ENCODE measurements at regions not wholly inside any gene's neighbourhood (a gene's known extent, or its start where the extent isn't known, plus 50 kb on each side); places are given as distances from the start of the nearest gene placed in this dataset.
"Not testable (repeated sequence)": the region's sequence is repeated elsewhere in the genome, so short reads cannot be mapped to it uniquely, and the experiment has no call there.

DNA sequence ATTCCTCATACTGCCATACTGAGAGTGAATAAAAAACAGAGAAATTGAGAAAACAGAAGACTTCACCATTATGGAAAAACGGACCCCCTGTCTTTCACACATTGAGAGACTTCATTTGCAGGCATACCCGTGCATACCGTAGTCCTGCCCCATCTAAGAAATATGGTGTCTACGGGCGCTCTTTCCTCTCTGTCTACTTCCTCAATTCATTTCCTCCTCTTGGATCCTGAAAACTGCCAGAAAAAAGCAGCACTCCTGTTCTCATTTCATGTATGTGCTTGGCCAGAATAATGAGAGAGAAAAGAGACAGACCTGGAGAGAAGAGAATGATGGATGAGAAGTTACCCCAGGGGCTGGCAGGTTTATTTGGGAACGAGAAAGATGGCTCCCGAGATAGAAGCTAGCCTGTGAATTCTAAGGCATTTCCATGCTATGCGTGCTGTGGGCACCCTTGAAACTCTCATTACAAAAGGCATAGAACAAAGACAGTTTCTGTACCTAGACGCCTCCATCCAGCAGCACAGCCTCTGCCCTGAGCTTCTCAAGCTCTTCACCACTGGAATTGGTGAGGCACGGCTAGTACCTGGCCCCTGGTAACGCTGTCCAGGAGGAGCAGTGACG lies 62.5 kb upstream of the EPHB3 start:
- intact Hi-C loops (cut with DNase I), result no loop called here
- H3K27me3 ChIP-seq, result no peaks in the 10 kb centered on the region
- no peaks in the 10 kb centered on the region for H3K9me3 ChIP-seq
- no peak for TF ChIP-seq POLR2A (IDR thresholded peaks at IDR 0.05)
- TF ChIP-seq, protein P1, sequence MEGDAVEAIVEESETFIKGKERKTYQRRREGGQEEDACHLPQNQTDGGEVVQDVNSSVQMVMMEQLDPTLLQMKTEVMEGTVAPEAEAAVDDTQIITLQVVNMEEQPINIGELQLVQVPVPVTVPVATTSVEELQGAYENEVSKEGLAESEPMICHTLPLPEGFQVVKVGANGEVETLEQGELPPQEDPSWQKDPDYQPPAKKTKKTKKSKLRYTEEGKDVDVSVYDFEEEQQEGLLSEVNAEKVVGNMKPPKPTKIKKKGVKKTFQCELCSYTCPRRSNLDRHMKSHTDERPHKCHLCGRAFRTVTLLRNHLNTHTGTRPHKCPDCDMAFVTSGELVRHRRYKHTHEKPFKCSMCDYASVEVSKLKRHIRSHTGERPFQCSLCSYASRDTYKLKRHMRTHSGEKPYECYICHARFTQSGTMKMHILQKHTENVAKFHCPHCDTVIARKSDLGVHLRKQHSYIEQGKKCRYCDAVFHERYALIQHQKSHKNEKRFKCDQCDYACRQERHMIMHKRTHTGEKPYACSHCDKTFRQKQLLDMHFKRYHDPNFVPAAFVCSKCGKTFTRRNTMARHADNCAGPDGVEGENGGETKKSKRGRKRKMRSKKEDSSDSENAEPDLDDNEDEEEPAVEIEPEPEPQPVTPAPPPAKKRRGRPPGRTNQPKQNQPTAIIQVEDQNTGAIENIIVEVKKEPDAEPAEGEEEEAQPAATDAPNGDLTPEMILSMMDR (IDR thresholded peaks at IDR 0.05), result no peak
- no peak for ATAC-seq
- H3K27ac ChIP-seq, result no peak overlapping the region
- WGBS (ENCODE audit: insufficient coverage, low coverage, low lambda C conversion rate, missing lambda C conversion rate), result 42% methylated on average over 11 of the region's 12 CpGs
- no peak for DNase-seq
- no peak overlapping the region for H3K4me3 ChIP-seq
- H3K36me3 ChIP-seq, result no peaks in the 10 kb centered on the region
- no peaks in the 10 kb centered on the region for H3K4me1 ChIP-seq

DNA sequence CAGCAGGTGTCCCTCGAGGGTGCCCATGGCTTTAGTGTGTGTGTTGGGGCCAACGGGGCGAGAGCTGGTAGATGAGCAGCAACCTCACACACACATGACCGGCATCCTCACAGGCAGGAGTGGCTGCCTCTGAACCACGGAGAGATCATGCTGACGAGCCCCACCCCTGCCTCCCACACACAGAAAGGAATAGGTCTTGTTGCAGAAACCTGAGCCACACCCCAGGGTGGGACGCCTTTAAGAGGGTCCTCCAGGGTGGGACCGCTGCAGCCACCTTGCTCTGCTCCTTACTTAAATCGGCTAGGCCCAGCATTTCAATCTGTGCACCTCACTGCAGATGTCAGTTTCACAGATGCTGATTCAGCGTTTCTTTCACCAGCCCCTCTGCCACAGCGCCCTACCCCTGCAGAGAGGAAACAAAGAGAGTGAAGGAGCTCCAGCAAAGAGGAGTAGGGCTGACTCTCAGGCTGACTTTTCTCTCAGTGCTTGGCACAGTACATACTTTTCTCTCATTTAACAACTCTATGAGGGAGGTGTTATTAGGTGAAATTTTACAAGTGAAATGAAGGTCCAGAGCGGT lies 61.2 kb upstream of the EPHB3 start:
- Histone ChIP-seq H3K4me1 (no peaks in the 10 kb centered on the region), H3K36me3 (no peaks in the 10 kb centered on the region), H3K27ac (no peak overlapping the region), H3K9me3 (no peaks in the 10 kb centered on the region), H3K27me3 (no peaks in the 10 kb centered on the region), H3K4me3 (no peak overlapping the region)
- ATAC-seq (no peak), DNase-seq (no peak)
- 80% methylated on average over 5 of the region's 12 CpGs for WGBS (ENCODE audit: insufficient coverage, low coverage, low lambda C conversion rate, missing lambda C conversion rate)
- TF ChIP-seq, protein P1 (IDR thresholded peaks at IDR 0.05), result no peak
- TF ChIP-seq POLR2A (IDR thresholded peaks at IDR 0.05), result no peak
- intact Hi-C loops (cut with DNase I), result no loop called here

DNA sequence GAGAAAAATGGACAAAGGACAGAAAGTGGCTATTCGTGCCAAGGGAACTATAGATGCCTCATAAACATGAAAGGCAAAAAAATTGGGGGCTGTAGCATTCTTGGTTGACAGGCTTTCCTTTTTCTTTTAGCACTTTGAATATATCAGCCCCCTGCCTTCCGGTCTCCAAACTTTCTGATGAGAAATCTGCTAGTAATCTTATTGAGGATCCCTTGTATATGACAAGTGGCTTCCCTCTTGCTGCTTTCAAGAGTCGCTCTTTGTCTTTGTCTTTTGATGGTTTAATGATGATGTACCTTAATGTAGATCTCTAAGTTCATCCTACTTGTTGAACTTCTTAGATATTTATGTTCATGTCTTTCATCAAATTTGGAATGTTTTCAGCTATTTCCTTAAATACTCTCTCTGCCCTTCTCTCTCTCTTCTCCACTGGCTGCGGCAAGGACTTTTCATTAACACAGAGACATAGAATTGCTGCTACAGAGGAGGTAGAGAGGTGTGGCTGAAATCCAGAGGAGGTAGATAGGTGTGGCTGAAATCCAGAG lies 59.4 kb upstream of the EPHB3 start:
- DNase-seq, result no peak
- no peak for TF ChIP-seq POLR2A (IDR thresholded peaks at IDR 0.05)
- TF ChIP-seq, protein P1 (IDR thresholded peaks at IDR 0.05), result no peak
- no peak for ATAC-seq
- Histone ChIP-seq H3K36me3 (no peaks in the 10 kb centered on the region), H3K9me3 (no peaks in the 10 kb centered on the region), H3K4me1 (no peaks in the 10 kb centered on the region), H3K4me3 (no peak overlapping the region), H3K27me3 (no peaks in the 10 kb centered on the region), H3K27ac (no peak overlapping the region)
- intact Hi-C loops (cut with DNase I), result no loop called here
- whole genome bisulfite sequencing (ENCODE audit: insufficient coverage, low coverage, low lambda C conversion rate, missing lambda C conversion rate), result 76% methylated on average over 4 of the region's 4 CpGs

DNA sequence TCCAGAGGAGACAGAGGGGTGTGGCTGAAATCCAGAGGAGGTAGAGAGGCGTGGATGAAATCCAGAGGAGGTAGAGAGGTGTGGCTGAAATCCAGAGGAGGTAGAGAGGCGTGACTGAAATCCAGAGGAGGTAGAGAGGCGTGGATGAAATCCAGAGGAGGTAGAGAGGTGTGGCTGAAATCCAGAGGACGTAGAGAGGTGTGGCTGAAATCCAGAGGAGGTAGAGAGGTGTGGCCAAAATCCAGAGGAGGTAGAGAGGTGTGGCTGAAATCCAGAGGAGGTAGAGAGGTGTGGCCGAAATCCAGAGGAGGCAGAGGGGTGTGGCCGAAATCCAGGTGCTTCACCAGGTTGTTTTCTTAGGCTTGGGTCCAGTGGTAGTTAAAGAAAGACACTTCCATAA lies 58.7 kb upstream of the EPHB3 start:
- H3K4me3 ChIP-seq; H3K4me1 ChIP-seq; H3K9me3 ChIP-seq; H3K27ac ChIP-seq; intact Hi-C loops (cut with DNase I); ATAC-seq; H3K27me3 ChIP-seq; H3K36me3 ChIP-seq; DNase-seq: not testable (repeated sequence)
- 36% methylated on average over 4 of the region's 6 CpGs for WGBS (ENCODE audit: insufficient coverage, low coverage, low lambda C conversion rate, missing lambda C conversion rate)

DNA sequence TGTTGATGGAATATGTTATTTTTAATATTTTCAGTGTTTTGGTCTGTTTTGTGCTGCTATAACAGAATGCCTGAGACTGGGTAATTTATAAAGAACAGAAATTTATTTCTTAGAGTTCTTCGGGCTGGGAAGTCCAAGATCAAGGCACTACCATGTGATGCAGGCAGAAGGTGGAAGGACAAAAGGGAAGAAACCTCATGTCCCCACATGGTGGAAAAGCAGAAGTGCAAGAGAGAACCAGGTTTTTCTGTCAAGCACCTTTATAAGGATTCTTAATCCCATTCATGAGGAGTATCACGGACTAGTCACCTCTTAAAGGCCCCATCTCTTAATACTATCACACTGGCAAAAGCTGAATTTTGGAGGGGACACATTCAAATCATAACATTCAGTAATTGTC lies 57.9 kb upstream of the EPHB3 start:
- ATAC-seq (no peak), DNase-seq (no peak)
- H3K27me3 ChIP-seq, result no peaks in the 10 kb centered on the region
- TF ChIP-seq POLR2A (IDR thresholded peaks at IDR 0.05), result no peak
- TF ChIP-seq, protein P1 (IDR thresholded peaks at IDR 0.05), result no peak
- intact Hi-C loops (cut with DNase I), result no loop called here
- no peak overlapping the region for H3K27ac ChIP-seq
- 8% methylated on average over 2 of the region's 2 CpGs for WGBS (ENCODE audit: insufficient coverage, low coverage, low lambda C conversion rate, missing lambda C conversion rate)
- no peaks in the 10 kb centered on the region for H3K9me3 ChIP-seq
- no peaks in the 10 kb centered on the region for H3K36me3 ChIP-seq
- no peak overlapping the region for H3K4me3 ChIP-seq
- no peaks in the 10 kb centered on the region for H3K4me1 ChIP-seq
